H9 (cell line): ENCODE measurements at regions not wholly inside any gene's neighbourhood (a gene's known extent, or its start where the extent isn't known, plus 50 kb on each side); places are given as distances from the start of the nearest gene placed in this dataset.

Experiments
- DNase-seq: peaks from one replicate; pipeline ENCODE4 v3.0.0-alpha.2; 2017
- H2AFZ ChIP-seq: one replicate; pipeline ENCODE4 v1.6.1; 2013; ENCODE audit warnings: mild to moderate bottlenecking, low read length, control low read depth, moderate library complexity
- H2AK5ac ChIP-seq: 2 replicates; pipeline ENCODE4 v1.6.1; 2013; ENCODE audit warnings: low read length, control low read depth, mixed read lengths; ENCODE audit not compliant: insufficient read length
- H2BK120ac ChIP-seq: one replicate; pipeline ENCODE4 v1.6.1; 2013; ENCODE audit warnings: low read depth, mild to moderate bottlenecking, low read length, control low read depth, inconsistent platforms; ENCODE audit not compliant: poor library complexity, severe bottlenecking
- H2BK12ac ChIP-seq: 2 replicates; pipeline ENCODE4 v1.6.1; 2013; ENCODE audit warnings: low read length, control low read depth, mixed read lengths, low read depth; ENCODE audit not compliant: insufficient read length
- H2BK15ac ChIP-seq: 2 replicates; pipeline ENCODE4 v1.6.1; 2013; ENCODE audit warnings: low read depth, low read length, control low read depth
- H2BK20ac ChIP-seq: one replicate; pipeline ENCODE4 v1.6.1; 2013; ENCODE audit warnings: low read depth, mild to moderate bottlenecking, low read length, control low read depth, inconsistent platforms; ENCODE audit not compliant: poor library complexity, severe bottlenecking
- H2BK5ac ChIP-seq: 2 replicates; pipeline ENCODE4 v1.6.1; 2013; ENCODE audit warnings: low read length, control low read depth, mixed read lengths; ENCODE audit not compliant: insufficient read length
- H3K14ac ChIP-seq: 2 replicates; pipeline ENCODE4 v1.6.1; 2013; ENCODE audit warnings: low read length, control low read depth; ENCODE audit not compliant: insufficient read depth
- H3K18ac ChIP-seq: 2 replicates; pipeline ENCODE4 v1.6.1; 2013; ENCODE audit warnings: low read depth, mild to moderate bottlenecking, mixed read lengths, low read length, control low read depth; ENCODE audit not compliant: insufficient read length
- H3K23ac ChIP-seq: 2 replicates; pipeline ENCODE4 v1.6.1; 2013; ENCODE audit warnings: low read length, control low read depth, mixed read lengths, low read depth; ENCODE audit not compliant: insufficient read length
- H3K23me2 ChIP-seq: 2 replicates; pipeline ENCODE4 v1.6.1; 2013; ENCODE audit warnings: low read depth, mild to moderate bottlenecking, mixed read lengths, low read length, control low read depth; ENCODE audit not compliant: insufficient read length, poor library complexity, severe bottlenecking
- H3K27ac ChIP-seq: 2 replicates; pipeline ENCODE4 v1.5.1; 2013; ENCODE audit warnings: low read length, control low read depth, mixed read lengths, low read depth; ENCODE audit not compliant: insufficient read length
- H3K27me3 ChIP-seq: 2 replicates; pipeline ENCODE4 v1.6.1; 2013; ENCODE audit warnings: low read length, control low read depth, inconsistent platforms; ENCODE audit not compliant: insufficient read depth
- H3K4ac ChIP-seq: 2 replicates; pipeline ENCODE4 v1.6.1; 2013; ENCODE audit warnings: low read depth, mild to moderate bottlenecking, control low read depth, inconsistent platforms, low read length, moderate library complexity
- H3K4me1 ChIP-seq: 2 replicates; pipeline ENCODE4 v1.6.1; 2013; ENCODE audit warnings: low read length, control low read depth, inconsistent platforms; ENCODE audit not compliant: insufficient read depth
- H3K4me2 ChIP-seq: 2 replicates; pipeline ENCODE4 v1.6.1; 2013; ENCODE audit warnings: low read length, control low read depth, mixed read lengths; ENCODE audit not compliant: insufficient read length, insufficient read depth
- H3K56ac ChIP-seq: 2 replicates; pipeline ENCODE4 v1.6.1; 2013; ENCODE audit warnings: low read depth, mild to moderate bottlenecking, mixed read lengths, low read length, control low read depth; ENCODE audit not compliant: insufficient read length
- H3K79me1 ChIP-seq: 2 replicates; pipeline ENCODE4 v1.6.1; 2013; ENCODE audit warnings: low read depth, mild to moderate bottlenecking, moderate library complexity, low read length, control low read depth, inconsistent platforms; ENCODE audit not compliant: insufficient read depth, poor library complexity, severe bottlenecking
- H3K79me2 ChIP-seq: 2 replicates; pipeline ENCODE4 v1.6.1; 2013; ENCODE audit warnings: low read length, control low read depth, inconsistent platforms; ENCODE audit not compliant: insufficient read depth
- H3K9ac ChIP-seq: 2 replicates; pipeline ENCODE4 v1.6.1; 2013; ENCODE audit warnings: low read length, control low read depth, mixed read lengths; ENCODE audit not compliant: insufficient read length; ENCODE audit errors: extremely low read depth
- H3K9me3 ChIP-seq: one replicate; pipeline ENCODE4 v1.6.1; 2013; ENCODE audit warnings: low read depth, low read length, inconsistent platforms; ENCODE audit not compliant: control insufficient read depth
- H3T11ph ChIP-seq: one replicate; pipeline ENCODE4 v1.6.1; 2013; ENCODE audit warnings: mild to moderate bottlenecking, low read length, control low read depth, inconsistent platforms
- H4K20me1 ChIP-seq: one replicate; pipeline ENCODE4 v1.6.1; 2013; ENCODE audit not compliant: control insufficient read depth, insufficient read length, insufficient read depth
- H4K5ac ChIP-seq: 2 replicates; pipeline ENCODE4 v1.6.1; 2013; ENCODE audit warnings: low read depth, mild to moderate bottlenecking, mixed read lengths, low read length, control low read depth; ENCODE audit not compliant: insufficient read length
- H4K8ac ChIP-seq: replicated peaks from 2 replicates; pipeline ENCODE4 v1.6.1; 2013; ENCODE audit warnings: low read length, control low read depth, mixed read lengths, low read depth; ENCODE audit not compliant: insufficient read length
- H4K91ac ChIP-seq: 2 replicates; pipeline ENCODE4 v1.6.1; 2013; ENCODE audit warnings: low read depth, mild to moderate bottlenecking, moderate library complexity, mixed read lengths, low read length, control low read depth; ENCODE audit not compliant: insufficient read length
- H3K27ac Mint-ChIP-seq, 3 experiments: 2 replicates in 2 of 3; 3 replicates in 1 of 3; pipeline ENCODE4 v1.8.0; 2020 to 2021; ENCODE audit warnings: mixed read lengths in 3 of 3, mild to moderate bottlenecking in 1 of 3, moderate library complexity in 1 of 3
- H3K27me3 Mint-ChIP-seq: 2 replicates; pipeline ENCODE4 v1.8.0; 2021; ENCODE audit warnings: low read depth, mild to moderate bottlenecking, moderate library complexity, mixed read lengths
- H3K36me3 Mint-ChIP-seq, 3 experiments: 2 replicates in 2 of 3; 3 replicates in 1 of 3; pipeline ENCODE4 v1.8.0; 2020 to 2021; ENCODE audit warnings: low read depth in 3 of 3, mixed read lengths in 3 of 3; ENCODE audit not compliant: insufficient read depth in 1 of 3
- H3K4me1 Mint-ChIP-seq, 2 experiments: 2 replicates each; pipeline ENCODE4 v1.8.0; 2020; ENCODE audit warnings: mixed read lengths in 2 of 2
- H3K4me3 Mint-ChIP-seq, 2 experiments: 2 replicates in 1 of 2; 3 replicates in 1 of 2; pipeline ENCODE4 v1.8.0; 2020 to 2021; ENCODE audit warnings: mild to moderate bottlenecking in 2 of 2, mixed read lengths in 2 of 2, moderate library complexity in 1 of 2
- H3K9me3 Mint-ChIP-seq, 2 experiments: 2 replicates in 1 of 2; 3 replicates in 1 of 2; pipeline ENCODE4 v1.8.0; 2020; ENCODE audit warnings: mild to moderate bottlenecking in 2 of 2, mixed read lengths in 2 of 2, moderate library complexity in 1 of 2
- CTCF ChIP-seq: fragments of 200-600 bp; sonication (generic); conservative IDR thresholded peaks from 3 replicates; pipeline ENCODE4 v1.8.0; 2021; ENCODE audit warnings: antibody characterized with exemption, mild to moderate bottlenecking
- WGBS: extraction: QIAGEN DNeasy Blood & Tissue Kit; methylation state at CpG from one replicate; pipeline ENCODE4 v1.1.7; 2013; ENCODE audit warnings: missing lambda C conversion rate, low lambda C conversion rate, mixed read lengths; ENCODE audit not compliant: insufficient read length; ENCODE audit errors: extremely low coverage; 5-methylcytosine and 5-hydroxymethylcytosine counted together

GRCh38 chr1:193707271-193708021 is 521.0 kb upstream of the B3GALT2 start:
- no peak overlapping the region for H4K5ac ChIP-seq
- H3K79me1 ChIP-seq = no peaks in the 10 kb centered on the region
- no peak for DNase-seq
- TF ChIP-seq CTCF = no peak
- Mint-ChIP-seq H3K27ac (no peak overlapping the region), H3K4me3 (no peak overlapping the region), H3K4me1 (no peaks in the 10 kb centered on the region), H3K36me3 (no peaks in the 10 kb centered on the region), H3K27me3 (no peaks in the 10 kb centered on the region), H3K9me3 (no peaks in the 10 kb centered on the region)
- no peak overlapping the region for H2BK20ac ChIP-seq
- H2AFZ ChIP-seq = no peak overlapping the region
- H3T11ph ChIP-seq = no peak overlapping the region
- H2BK15ac ChIP-seq = no peak overlapping the region
- no peak overlapping the region for H3K56ac ChIP-seq
- H3K27me3 ChIP-seq = no peaks in the 10 kb centered on the region
- no peak overlapping the region for H2BK5ac ChIP-seq
- no CpG with 5 or more reads among the region's 2 CpGs for WGBS
- H3K9me3 ChIP-seq = no peaks in the 10 kb centered on the region
- H3K18ac ChIP-seq = no peak overlapping the region
- no peak overlapping the region for H4K8ac ChIP-seq
- no peak overlapping the region for H3K23ac ChIP-seq
- H3K4me1 ChIP-seq = no peaks in the 10 kb centered on the region
- H3K23me2 ChIP-seq = no peaks in the 10 kb centered on the region
- no peaks in the 10 kb centered on the region for H4K20me1 ChIP-seq
- no peak overlapping the region for H3K4ac ChIP-seq
- H3K9ac ChIP-seq = no peak overlapping the region
- H4K91ac ChIP-seq = no peak overlapping the region
- no peak overlapping the region for H2BK120ac ChIP-seq
- H2BK12ac ChIP-seq = no peak overlapping the region
- no peak overlapping the region for H2AK5ac ChIP-seq
- H3K79me2 ChIP-seq = no peaks in the 10 kb centered on the region
- H3K4me2 ChIP-seq = no peak overlapping the region
- H3K14ac ChIP-seq = no peak overlapping the region
- H3K27ac ChIP-seq = no peak overlapping the region
